ENCODE measurements at regions not wholly inside any gene's neighbourhood (a gene's known extent, or its start where the extent isn't known, plus 50 kb on each side); places are given as distances from the start of the nearest gene placed in this dataset.
A peak's percentile ranks its signal among the peaks of the same experiment; 100 is the strongest.

DNA sequence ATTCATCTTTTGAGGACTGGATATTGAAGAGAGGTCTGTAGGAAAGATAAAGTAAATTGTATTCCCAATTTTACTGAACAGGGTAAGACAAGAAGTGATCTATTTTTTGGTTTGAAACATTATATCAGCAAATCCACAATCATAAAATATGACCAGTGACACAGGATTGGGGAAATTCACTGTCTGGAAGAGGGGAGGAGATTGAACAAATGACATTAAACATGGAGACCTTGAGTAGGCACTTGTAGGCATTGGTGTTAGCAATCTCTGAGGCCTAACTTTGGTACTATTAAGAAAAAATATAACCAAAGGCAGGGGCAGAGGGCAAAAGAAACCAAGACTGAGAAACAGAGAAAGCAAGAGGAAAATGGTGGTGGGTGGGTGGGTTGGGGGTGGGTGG lies 132.6 kb upstream of the TMEM161B start:
- Mint-ChIP-seq H3K4me1 (ENCODE audit: low read depth, unreplicated experiment) (peaks cover 11% of the 10 kb centered on the region), H3K27me3 (ENCODE audit: low read depth, unreplicated experiment) (no peaks in the 10 kb centered on the region), H3K27ac (ENCODE audit: unreplicated experiment) (no peak overlapping the region), H3K36me3 (ENCODE audit: low read depth, unreplicated experiment) (no peaks in the 10 kb centered on the region), H3K9me3 (ENCODE audit: unreplicated experiment) (no peaks in the 10 kb centered on the region), H3K4me3 (ENCODE audit: unreplicated experiment) (no peak overlapping the region)
- Histone ChIP-seq H3K79me2 (ENCODE audit: insufficient read depth, low read length) (no peaks in the 10 kb centered on the region), H3K36me3 (ENCODE audit: insufficient read depth, low read length) (no peaks in the 10 kb centered on the region), H3K4me2 (ENCODE audit: low read length) (no peak overlapping the region), H4K20me1 (ENCODE audit: insufficient read depth, low read length) (no peaks in the 10 kb centered on the region), H3K4me3 (ENCODE audit: insufficient read depth, low read depth, low read length) (no peak overlapping the region), H2AFZ (ENCODE audit: low read depth, low read length) (no peak overlapping the region), H3K9me3 (ENCODE audit: insufficient read depth, low read depth, low read length) (no peaks in the 10 kb centered on the region), H3K27ac (ENCODE audit: low read depth, low read length) (no peak overlapping the region), H3K4me1 (ENCODE audit: insufficient read depth, low read length) (peaks cover 21% of the 10 kb centered on the region), H3K27me3 (ENCODE audit: insufficient read depth, low read length) (no peaks in the 10 kb centered on the region), H3K9ac (ENCODE audit: low read length) (no peak overlapping the region)
- FAIRE-seq (no peak), DNase-seq (ENCODE audit: low read depth) (no peak)
- no peak for TF ChIP-seq EZH2 (IDR thresholded peaks at IDR 0.05; ENCODE audit: insufficient read depth, low read length)
- no peak for TF ChIP-seq CTCF (IDR thresholded peaks at IDR 0.05; ENCODE audit: insufficient read depth, low read depth, low read length)

- Histone ChIP-seq H4K20me1 (ENCODE audit: insufficient read depth, low read length) (no peaks in the 10 kb centered on the region), H3K27me3 (ENCODE audit: insufficient read depth, low read length) (no peaks in the 10 kb centered on the region), H3K4me2 (ENCODE audit: low read length) (no peak overlapping the region), H3K4me3 (ENCODE audit: insufficient read depth, low read depth, low read length) (no peak overlapping the region), H3K36me3 (ENCODE audit: insufficient read depth, low read length) (no peaks in the 10 kb centered on the region), H3K4me1 (ENCODE audit: insufficient read depth, low read length) (peaks cover 23% of the 10 kb centered on the region), H3K27ac (ENCODE audit: low read depth, low read length) (no peak overlapping the region), H3K9ac (ENCODE audit: low read length) (no peak overlapping the region), H2AFZ (ENCODE audit: low read depth, low read length) (no peak overlapping the region), H3K79me2 (ENCODE audit: insufficient read depth, low read length) (no peaks in the 10 kb centered on the region), H3K9me3 (ENCODE audit: insufficient read depth, low read depth, low read length) (no peaks in the 10 kb centered on the region)
- FAIRE-seq (no peak), DNase-seq (ENCODE audit: low read depth) (no peak)
- no peak for TF ChIP-seq EZH2 (IDR thresholded peaks at IDR 0.05; ENCODE audit: insufficient read depth, low read length)
- TF ChIP-seq CTCF (IDR thresholded peaks at IDR 0.05; ENCODE audit: insufficient read depth, low read depth, low read length): no peak
- H3K27me3 Mint-ChIP-seq (ENCODE audit: low read depth, unreplicated experiment): no peaks in the 10 kb centered on the region
- H3K27ac Mint-ChIP-seq (ENCODE audit: unreplicated experiment): no peak overlapping the region
- no peaks in the 10 kb centered on the region for H3K9me3 Mint-ChIP-seq (ENCODE audit: unreplicated experiment)
- H3K4me3 Mint-ChIP-seq (ENCODE audit: unreplicated experiment): no peak overlapping the region
- peaks cover 12% of the 10 kb centered on the region for H3K4me1 Mint-ChIP-seq (ENCODE audit: low read depth, unreplicated experiment)
- H3K36me3 Mint-ChIP-seq (ENCODE audit: low read depth, unreplicated experiment): no peaks in the 10 kb centered on the region
Measured at GRCh38 chr5:88399561-88399960, 130.9 kb upstream of the TMEM161B start.

GRCh38 chr5:88398316-88398715 lies 129.7 kb upstream of the TMEM161B start:
- Histone ChIP-seq H3K9me3 (ENCODE audit: insufficient read depth, low read depth, low read length) (no peaks in the 10 kb centered on the region), H3K36me3 (ENCODE audit: insufficient read depth, low read length) (no peaks in the 10 kb centered on the region), H3K27me3 (ENCODE audit: insufficient read depth, low read length) (no peaks in the 10 kb centered on the region), H3K79me2 (ENCODE audit: insufficient read depth, low read length) (peaks cover 2% of the 10 kb centered on the region), H3K9ac (ENCODE audit: low read length) (peak overlapping the region; percentile 78), H3K4me1 (ENCODE audit: insufficient read depth, low read length) (peaks cover 31% of the 10 kb centered on the region), H4K20me1 (ENCODE audit: insufficient read depth, low read length) (no peaks in the 10 kb centered on the region), H3K4me3 (ENCODE audit: insufficient read depth, low read depth, low read length) (peak overlapping the region; percentile 61), H2AFZ (ENCODE audit: low read depth, low read length) (peak overlapping the region; percentile 88), H3K4me2 (ENCODE audit: low read length) (peak overlapping the region; percentile 99), H3K27ac (ENCODE audit: low read depth, low read length) (peak overlapping the region; percentile 38)
- Mint-ChIP-seq H3K27ac (ENCODE audit: unreplicated experiment) (peak overlapping the region; percentile 7), H3K4me1 (ENCODE audit: low read depth, unreplicated experiment) (peaks cover 14% of the 10 kb centered on the region), H3K36me3 (ENCODE audit: low read depth, unreplicated experiment) (no peaks in the 10 kb centered on the region), H3K27me3 (ENCODE audit: low read depth, unreplicated experiment) (no peaks in the 10 kb centered on the region), H3K4me3 (ENCODE audit: unreplicated experiment) (no peak overlapping the region), H3K9me3 (ENCODE audit: unreplicated experiment) (no peaks in the 10 kb centered on the region)
- TF ChIP-seq CTCF (IDR thresholded peaks at IDR 0.05; ENCODE audit: insufficient read depth, low read depth, low read length) (no peak), EZH2 (IDR thresholded peaks at IDR 0.05; ENCODE audit: insufficient read depth, low read length) (no peak)
- peak; percentile 30 for DNase-seq (ENCODE audit: low read depth)
- FAIRE-seq: no peak
